ENCODE measurements at regions not wholly inside any gene's neighbourhood (a gene's known extent, or its start where the extent isn't known, plus 50 kb on each side); places are given as distances from the start of the nearest gene placed in this dataset.

GRCh38 chr14:22304326-22304725 lies 284.7 kb downstream of the DAD1 start:
- Histone ChIP-seq H2AK5ac (ENCODE audit: low read depth, low read length) (no peak overlapping the region), H3K4me1 (replicated peaks in 1 of 4; ENCODE audit: control insufficient read depth in 3 of 4, insufficient read depth in 4 of 4, low read length in 3 of 4) (no peaks in the 10 kb centered on the region), H3K9me3 (ENCODE audit: insufficient read depth in 2 of 2, low read depth in 1 of 2, low read length in 1 of 2) (no peaks in the 10 kb centered on the region), H3K27me3 (replicated peaks in 1 of 4; ENCODE audit: control insufficient read depth in 3 of 4, extremely low read depth in 1 of 4, insufficient read depth in 3 of 4, low read length in 3 of 4) (no peaks in the 10 kb centered on the region), H2BK120ac (replicated peaks; ENCODE audit: low read depth, low read length) (no peak overlapping the region), H3K79me2 (ENCODE audit: control insufficient read depth in 1 of 2, insufficient read depth in 2 of 2, low read length in 2 of 2) (no peaks in the 10 kb centered on the region), H4K8ac (ENCODE audit: extremely low read depth, insufficient read depth, low read length) (no peak overlapping the region), H3K9ac (replicated peaks in 1 of 4; ENCODE audit: extremely low read depth in 1 of 4, low read depth in 3 of 4, low read length in 3 of 4) (no peak overlapping the region), H3K18ac (ENCODE audit: extremely low read depth, low read length) (no peak overlapping the region), H3K27ac (ENCODE audit: low read depth, low read length) (no peak overlapping the region), H2BK5ac (ENCODE audit: low read depth, low read length) (no peak overlapping the region), H2BK20ac (ENCODE audit: low read length) (no peak overlapping the region), H2AFZ (ENCODE audit: low read length) (peak overlapping the region; percentile 86), H2BK12ac (ENCODE audit: low read depth, low read length) (no peak overlapping the region), H2BK15ac (ENCODE audit: low read length) (no peak overlapping the region), H3K4ac (replicated peaks; ENCODE audit: insufficient read length, low read depth, low read length) (no peak overlapping the region), H3K23ac (ENCODE audit: insufficient read length) (no peak overlapping the region), H3K4me2 (ENCODE audit: insufficient read depth in 1 of 2, low read depth in 2 of 2, low read length in 2 of 2) (no peak overlapping the region), H3K79me1 (ENCODE audit: low read depth, low read length) (no peaks in the 10 kb centered on the region), H4K5ac (ENCODE audit: insufficient read length, low read depth, low read length) (no peak overlapping the region), H3K56ac (replicated peaks; ENCODE audit: insufficient read length, low read depth, low read length) (no peak overlapping the region), H3K4me3 (ENCODE audit: extremely low read depth in 1 of 4, insufficient read depth in 2 of 4, low read depth in 3 of 4, low read length in 4 of 4) (no peak overlapping the region), H4K91ac (replicated peaks; ENCODE audit: insufficient read length, low read length) (no peak overlapping the region), H4K20me1 (replicated peaks in 1 of 2; ENCODE audit: control insufficient read depth in 1 of 2, insufficient read depth in 2 of 2, low read length in 2 of 2) (no peaks in the 10 kb centered on the region), H3K23me2 (ENCODE audit: low read depth, low read length) (no peaks in the 10 kb centered on the region), H3K36me3 (ENCODE audit: control insufficient read depth in 2 of 4, insufficient read depth in 4 of 4, low read length in 3 of 4) (no peaks in the 10 kb centered on the region), H3K14ac (ENCODE audit: insufficient read length) (no peak overlapping the region)
- DNase-seq (ENCODE audit: low read depth in 1 of 2, low spot score in 2 of 2) (no peak), FAIRE-seq (no peak)
- ChIA-PET CTCF (ENCODE audit: partially characterized antibody) (interaction anchor here (0.6 to 1.8 kb wide), 24 partner anchors 9 to 1572 kb away, joined by 3 to 8 read pairs (median 3); no protein-coding TSS in a partner anchor), POLR2A (ENCODE audit: partially characterized antibody) (no interaction called here)
- WGBS, 2 experiments (ENCODE audit: extremely low coverage in 1 of 2, insufficient coverage in 1 of 2, insufficient read length in 1 of 2, insufficient replicate concordance in 2 of 2, low coverage in 1 of 2, low lambda C conversion rate in 2 of 2, missing lambda C conversion rate in 1 of 2): 93% methylated on average over 6 of the region's 6 CpGs; no CpG with 5 or more reads in 1 of the 2 experiments
- TF ChIP-seq CBX5 (IDR thresholded peaks at IDR 0.05; ENCODE audit: low read depth, low read length) (no peak), POLR2A (IDR thresholded peaks at IDR 0.05; ENCODE audit: control extremely low read depth in 1 of 2, low read depth in 2 of 2, low read length in 2 of 2) (no peak), POU5F1 (IDR thresholded peaks at IDR 0.05; ENCODE audit: low read depth, low read length) (no peak), TEAD4 (IDR thresholded peaks at IDR 0.05; ENCODE audit: low read depth, low read length) (no peak), SAP30 (IDR thresholded peaks at IDR 0.05; ENCODE audit: insufficient read depth, insufficient replicate concordance, low read length) (no peak), TBP (IDR thresholded peaks at IDR 0.05; ENCODE audit: low read depth, low read length) (no peak)
